ENCODE measurements at regions not wholly inside any gene's neighbourhood (a gene's known extent, or its start where the extent isn't known, plus 50 kb on each side); places are given as distances from the start of the nearest gene placed in this dataset.

- TF ChIP-seq POLR2A (IDR thresholded peaks at IDR 0.05; ENCODE audit: low read depth, low read length) (no peak), POLR2AphosphoS5 (IDR thresholded peaks at IDR 0.05; ENCODE audit: low read depth, low read length) (no peak), POU2F2 (IDR thresholded peaks at IDR 0.05; ENCODE audit: low read depth, low read length) (no peak), TAF1 (IDR thresholded peaks at IDR 0.05; ENCODE audit: low read depth, low read length) (no peak)
Measured at GRCh38 chr16:85258629-85259028, 146.4 kb upstream of the CIBAR2 start.

All from GM12891 (cell line).